Spleen (tissue), 7 donors: ENCODE measurements at regions not wholly inside any gene's neighbourhood (a gene's known extent, or its start where the extent isn't known, plus 50 kb on each side); places are given as distances from the start of the nearest gene placed in this dataset.

ENCODE experiments used
- POLR2A ChIP-seq, 3 donors: fragments of 450-650 bp; IDR thresholded peaks; one replicate each; pipeline ENCODE4 v1.5.1; 2017; ENCODE audit warnings: antibody characterized with exemption in 3 of 3, mild to moderate bottlenecking in 1 of 3
- POLR2AphosphoS5 ChIP-seq, 3 donors: sonication (generic); formaldehyde crosslinking; IDR thresholded peaks; one replicate each; pipeline ENCODE4 v1.5.1; 2017; ENCODE audit warnings: antibody characterized with exemption in 3 of 3
- TF ChIP-seq, protein P1 (sequence below), 11 experiments: fragments of 200-600 bp in 7 of 11; fragments of 450-650 bp in 4 of 11; sonication (generic) in 4 of 11; IDR thresholded peaks in 8 of 11; conservative IDR thresholded peaks in 3 of 11; 1 replicate in 7 of 11; 2 replicates in 4 of 11; pipeline versions ENCODE4 v1.4.0 to v1.8.0; 2016 to 2021; ENCODE audit warnings: antibody characterized with exemption in 11 of 11, inconsistent platforms in 4 of 11, mild to moderate bottlenecking in 1 of 11
- donor health status: DM: no; HTN: no; CAD: no; lungs with moderate emphysema.
- donor health status: DM: no; HTN: no; CAD: no.
- donor health status: DM: no; HTN: no; CAD: no.

DNA sequence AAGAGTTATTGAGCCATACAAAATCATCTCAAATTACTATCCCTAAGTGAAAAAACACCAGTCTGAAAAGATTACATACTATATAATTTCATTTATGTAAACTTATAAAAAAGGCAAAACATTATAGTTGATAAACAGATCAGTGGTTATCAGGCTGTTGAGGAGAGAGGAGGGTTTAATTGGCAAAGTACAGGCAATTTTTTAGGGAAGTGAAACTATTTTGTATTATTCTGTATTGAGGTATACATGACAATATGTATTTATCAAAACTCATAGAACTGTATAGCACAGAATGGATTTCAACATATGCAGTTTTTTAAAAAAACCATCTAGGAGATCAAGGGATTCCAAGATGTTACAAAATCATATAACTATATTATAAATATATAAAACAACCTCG, 403.7 kb downstream of the LTN1 start:
- TF ChIP-seq POLR2A (IDR thresholded peaks at IDR 0.05) (no peak), POLR2AphosphoS5 (IDR thresholded peaks at IDR 0.05) (no peak)
- TF ChIP-seq, protein P1, sequence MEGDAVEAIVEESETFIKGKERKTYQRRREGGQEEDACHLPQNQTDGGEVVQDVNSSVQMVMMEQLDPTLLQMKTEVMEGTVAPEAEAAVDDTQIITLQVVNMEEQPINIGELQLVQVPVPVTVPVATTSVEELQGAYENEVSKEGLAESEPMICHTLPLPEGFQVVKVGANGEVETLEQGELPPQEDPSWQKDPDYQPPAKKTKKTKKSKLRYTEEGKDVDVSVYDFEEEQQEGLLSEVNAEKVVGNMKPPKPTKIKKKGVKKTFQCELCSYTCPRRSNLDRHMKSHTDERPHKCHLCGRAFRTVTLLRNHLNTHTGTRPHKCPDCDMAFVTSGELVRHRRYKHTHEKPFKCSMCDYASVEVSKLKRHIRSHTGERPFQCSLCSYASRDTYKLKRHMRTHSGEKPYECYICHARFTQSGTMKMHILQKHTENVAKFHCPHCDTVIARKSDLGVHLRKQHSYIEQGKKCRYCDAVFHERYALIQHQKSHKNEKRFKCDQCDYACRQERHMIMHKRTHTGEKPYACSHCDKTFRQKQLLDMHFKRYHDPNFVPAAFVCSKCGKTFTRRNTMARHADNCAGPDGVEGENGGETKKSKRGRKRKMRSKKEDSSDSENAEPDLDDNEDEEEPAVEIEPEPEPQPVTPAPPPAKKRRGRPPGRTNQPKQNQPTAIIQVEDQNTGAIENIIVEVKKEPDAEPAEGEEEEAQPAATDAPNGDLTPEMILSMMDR (IDR thresholded peaks at IDR 0.05 in 8 of 11, conservative IDR thresholded peaks at IDR 0.05 in 3 of 11), result no peak
